Peyer's patch (tissue), 4 donors: ENCODE measurements at regions not wholly inside any gene's neighbourhood (a gene's known extent, or its start where the extent isn't known, plus 50 kb on each side); places are given as distances from the start of the nearest gene placed in this dataset.

Experiments
- CTCF ChIP-seq, 6 experiments: fragments of 450-650 bp in 4 of 6; fragments of 200-600 bp in 2 of 6; sonication (generic) in 1 of 6; IDR thresholded peaks; one replicate each; pipeline ENCODE4 v1.5.1; 2017 to 2019; ENCODE audit warnings: antibody characterized with exemption in 6 of 6, mild to moderate bottlenecking in 3 of 6, moderate library complexity in 1 of 6
- POLR2A ChIP-seq, 2 donors: fragments of 450-650 bp; IDR thresholded peaks; one replicate each; pipeline ENCODE4 v1.5.1; 2017; ENCODE audit warnings: antibody characterized with exemption in 2 of 2, mild to moderate bottlenecking in 2 of 2, moderate library complexity in 2 of 2

GRCh38 chr6:14501240-14501639 lies 383.7 kb downstream of the CD83 start:
- TF ChIP-seq CTCF (IDR thresholded peaks at IDR 0.05) (no peak), POLR2A (IDR thresholded peaks at IDR 0.05) (no peak)
